SK-N-SH treated with all-trans-retinoic acid at 6 μM for 48 hours (cell line): ENCODE measurements at regions not wholly inside any gene's neighbourhood (a gene's known extent, or its start where the extent isn't known, plus 50 kb on each side); places are given as distances from the start of the nearest gene placed in this dataset.

Experiments used
- ATAC-seq: fragments of 200-7000 bp; cut with Tn5 transposase; 3 replicates; pipeline ENCODE4 v1.9.1; 2020; ENCODE audit warnings: mild to moderate bottlenecking, moderate library complexity
- ARNTL ChIP-seq: fragments of 450-650 bp; formaldehyde crosslinking; IDR thresholded peaks from 2 replicates; pipeline ENCODE4 v1.5.0; 2020; ENCODE audit warnings: low read depth, mild to moderate bottlenecking, moderate library complexity, borderline replicate concordance
- BACH2 ChIP-seq: fragments of 250-450 bp; sonication (Bioruptor Pico); IDR thresholded peaks from 2 replicates; pipeline ENCODE4 v1.9.0; 2021; ENCODE audit warnings: mild to moderate bottlenecking, borderline replicate concordance
- CSDC2 ChIP-seq: fragments of 250-450 bp; sonication (Bioruptor Pico); IDR thresholded peaks from 2 replicates; pipeline ENCODE4 v1.5.0; 2020; ENCODE audit warnings: mild to moderate bottlenecking, moderate library complexity
- ESRRG ChIP-seq: fragments of 250-450 bp; sonication (Bioruptor Pico); IDR thresholded peaks from 2 replicates; pipeline ENCODE4 v1.6.1; 2021; ENCODE audit warnings: mild to moderate bottlenecking
- GLIS3 ChIP-seq: fragments of 250-450 bp; sonication (Bioruptor Pico); IDR thresholded peaks from 2 replicates; pipeline ENCODE4 v1.5.0; 2020; ENCODE audit warnings: mild to moderate bottlenecking, moderate library complexity
- ISL1 ChIP-seq: fragments of 250-450 bp; sonication (Bioruptor Pico); IDR thresholded peaks from 2 replicates; pipeline ENCODE4 v2.1.2; 2022; ENCODE audit warnings: mild to moderate bottlenecking, moderate library complexity
- OSR1 ChIP-seq: fragments of 250-450 bp; sonication (Bioruptor Pico); IDR thresholded peaks from 2 replicates; pipeline ENCODE4 v1.8.0; 2022; ENCODE audit warnings: moderate library complexity, mild to moderate bottlenecking, inconsistent platforms
- POU6F1 ChIP-seq: fragments of 250-450 bp; sonication (Bioruptor Pico); IDR thresholded peaks from 2 replicates; pipeline ENCODE4 v1.8.0; 2021; ENCODE audit warnings: low read depth, mild to moderate bottlenecking, moderate library complexity, borderline replicate concordance
- PPARA ChIP-seq: fragments of 250-450 bp; sonication (Bioruptor Pico); IDR thresholded peaks from 2 replicates; pipeline ENCODE4 v1.5.0; 2020; ENCODE audit warnings: mild to moderate bottlenecking, borderline replicate concordance
- SNAI2 ChIP-seq: fragments of 250-450 bp; sonication (Bioruptor Pico); IDR thresholded peaks from 2 replicates; pipeline ENCODE4 v1.5.0; 2020; ENCODE audit warnings: mild to moderate bottlenecking, moderate library complexity
- TCF4 ChIP-seq: fragments of 250-450 bp; sonication (Bioruptor Pico); IDR thresholded peaks from 2 replicates; pipeline ENCODE4 v1.8.0; 2021; ENCODE audit warnings: mild to moderate bottlenecking, moderate library complexity, borderline replicate concordance
- TOX ChIP-seq: fragments of 250-450 bp; sonication (Bioruptor Pico); IDR thresholded peaks from 2 replicates; pipeline ENCODE4 v1.8.0; 2021; ENCODE audit warnings: mild to moderate bottlenecking, moderate library complexity, borderline replicate concordance
- ZC3H10 ChIP-seq: fragments of 250-450 bp; sonication (Bioruptor Pico); IDR thresholded peaks from 2 replicates; pipeline ENCODE4 v1.5.1; 2021; ENCODE audit warnings: mild to moderate bottlenecking, moderate library complexity
- ZFP30 ChIP-seq: fragments of 450-650 bp; formaldehyde crosslinking; IDR thresholded peaks from 2 replicates; pipeline ENCODE4 v1.5.0; 2022; ENCODE audit warnings: mild to moderate bottlenecking, moderate library complexity
- ZNF565 ChIP-seq: fragments of 450-650 bp; formaldehyde crosslinking; conservative IDR thresholded peaks from 2 replicates; pipeline ENCODE4 v1.5.0; 2020; ENCODE audit warnings: low read depth, mild to moderate bottlenecking, moderate library complexity
- ZNF70 ChIP-seq: fragments of 450-650 bp; formaldehyde crosslinking; IDR thresholded peaks from 2 replicates; pipeline ENCODE4 v1.5.0; 2020; ENCODE audit warnings: mild to moderate bottlenecking, moderate library complexity
- TF ChIP-seq, protein P1 (sequence below): fragments of 250-450 bp; sonication (Bioruptor Pico); IDR thresholded peaks from 2 replicates; pipeline ENCODE4 v1.5.0; 2020; ENCODE audit warnings: mild to moderate bottlenecking, moderate library complexity
- TF ChIP-seq, protein P2 (sequence below): fragments of 250-450 bp; sonication (Bioruptor Pico); IDR thresholded peaks from 2 replicates; pipeline ENCODE4 v1.5.1; 2020; ENCODE audit warnings: low read depth, mild to moderate bottlenecking, moderate library complexity
- TF ChIP-seq, protein P3 (sequence below): fragments of 250-450 bp; sonication (Bioruptor Pico); IDR thresholded peaks from 2 replicates; pipeline ENCODE4 v1.5.1; 2021; ENCODE audit warnings: mild to moderate bottlenecking, moderate library complexity

GRCh38 chr2:4090668-4091630, 387.6 kb downstream of the DCDC2C start:
- TF ChIP-seq ISL1 (CRISPR knock-in tag): no peak
- no peak for TF ChIP-seq SNAI2 (CRISPR knock-in tag)
- TF ChIP-seq, protein P1, sequence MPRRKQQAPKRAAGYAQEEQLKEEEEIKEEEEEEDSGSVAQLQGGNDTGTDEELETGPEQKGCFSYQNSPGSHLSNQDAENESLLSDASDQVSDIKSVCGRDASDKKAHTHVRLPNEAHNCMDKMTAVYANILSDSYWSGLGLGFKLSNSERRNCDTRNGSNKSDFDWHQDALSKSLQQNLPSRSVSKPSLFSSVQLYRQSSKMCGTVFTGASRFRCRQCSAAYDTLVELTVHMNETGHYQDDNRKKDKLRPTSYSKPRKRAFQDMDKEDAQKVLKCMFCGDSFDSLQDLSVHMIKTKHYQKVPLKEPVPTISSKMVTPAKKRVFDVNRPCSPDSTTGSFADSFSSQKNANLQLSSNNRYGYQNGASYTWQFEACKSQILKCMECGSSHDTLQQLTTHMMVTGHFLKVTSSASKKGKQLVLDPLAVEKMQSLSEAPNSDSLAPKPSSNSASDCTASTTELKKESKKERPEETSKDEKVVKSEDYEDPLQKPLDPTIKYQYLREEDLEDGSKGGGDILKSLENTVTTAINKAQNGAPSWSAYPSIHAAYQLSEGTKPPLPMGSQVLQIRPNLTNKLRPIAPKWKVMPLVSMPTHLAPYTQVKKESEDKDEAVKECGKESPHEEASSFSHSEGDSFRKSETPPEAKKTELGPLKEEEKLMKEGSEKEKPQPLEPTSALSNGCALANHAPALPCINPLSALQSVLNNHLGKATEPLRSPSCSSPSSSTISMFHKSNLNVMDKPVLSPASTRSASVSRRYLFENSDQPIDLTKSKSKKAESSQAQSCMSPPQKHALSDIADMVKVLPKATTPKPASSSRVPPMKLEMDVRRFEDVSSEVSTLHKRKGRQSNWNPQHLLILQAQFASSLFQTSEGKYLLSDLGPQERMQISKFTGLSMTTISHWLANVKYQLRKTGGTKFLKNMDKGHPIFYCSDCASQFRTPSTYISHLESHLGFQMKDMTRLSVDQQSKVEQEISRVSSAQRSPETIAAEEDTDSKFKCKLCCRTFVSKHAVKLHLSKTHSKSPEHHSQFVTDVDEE (CRISPR knock-in tag): no peak
- TF ChIP-seq CSDC2 (CRISPR knock-in tag): no peak
- TF ChIP-seq OSR1 (CRISPR knock-in tag): no peak
- TF ChIP-seq ESRRG (CRISPR knock-in tag): no peak
- TF ChIP-seq ZNF70 (CRISPR knock-in tag): no peak
- no peak for TF ChIP-seq ARNTL (CRISPR knock-in tag)
- no peak for TF ChIP-seq PPARA
- TF ChIP-seq, protein P2, sequence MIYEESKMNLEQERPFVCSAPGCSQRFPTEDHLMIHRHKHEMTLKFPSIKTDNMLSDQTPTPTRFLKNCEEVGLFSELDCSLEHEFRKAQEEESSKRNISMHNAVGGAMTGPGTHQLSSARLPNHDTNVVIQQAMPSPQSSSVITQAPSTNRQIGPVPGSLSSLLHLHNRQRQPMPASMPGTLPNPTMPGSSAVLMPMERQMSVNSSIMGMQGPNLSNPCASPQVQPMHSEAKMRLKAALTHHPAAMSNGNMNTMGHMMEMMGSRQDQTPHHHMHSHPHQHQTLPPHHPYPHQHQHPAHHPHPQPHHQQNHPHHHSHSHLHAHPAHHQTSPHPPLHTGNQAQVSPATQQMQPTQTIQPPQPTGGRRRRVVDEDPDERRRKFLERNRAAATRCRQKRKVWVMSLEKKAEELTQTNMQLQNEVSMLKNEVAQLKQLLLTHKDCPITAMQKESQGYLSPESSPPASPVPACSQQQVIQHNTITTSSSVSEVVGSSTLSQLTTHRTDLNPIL: no peak
- TF ChIP-seq TOX (CRISPR knock-in tag): no peak
- no peak for TF ChIP-seq POU6F1
- TF ChIP-seq TCF4 (CRISPR knock-in tag): no peak
- TF ChIP-seq, protein P3, sequence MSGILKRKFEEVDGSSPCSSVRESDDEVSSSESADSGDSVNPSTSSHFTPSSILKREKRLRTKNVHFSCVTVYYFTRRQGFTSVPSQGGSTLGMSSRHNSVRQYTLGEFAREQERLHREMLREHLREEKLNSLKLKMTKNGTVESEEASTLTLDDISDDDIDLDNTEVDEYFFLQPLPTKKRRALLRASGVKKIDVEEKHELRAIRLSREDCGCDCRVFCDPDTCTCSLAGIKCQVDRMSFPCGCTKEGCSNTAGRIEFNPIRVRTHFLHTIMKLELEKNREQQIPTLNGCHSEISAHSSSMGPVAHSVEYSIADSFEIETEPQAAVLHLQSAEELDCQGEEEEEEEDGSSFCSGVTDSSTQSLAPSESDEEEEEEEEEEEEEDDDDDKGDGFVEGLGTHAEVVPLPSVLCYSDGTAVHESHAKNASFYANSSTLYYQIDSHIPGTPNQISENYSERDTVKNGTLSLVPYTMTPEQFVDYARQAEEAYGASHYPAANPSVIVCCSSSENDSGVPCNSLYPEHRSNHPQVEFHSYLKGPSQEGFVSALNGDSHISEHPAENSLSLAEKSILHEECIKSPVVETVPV (CRISPR knock-in tag): no peak
- TF ChIP-seq ZNF565 (CRISPR knock-in tag): no peak
- no peak for TF ChIP-seq ZFP30 (CRISPR knock-in tag)
- TF ChIP-seq GLIS3 (CRISPR knock-in tag): no peak
- TF ChIP-seq ZC3H10: no peak
- no peak for ATAC-seq

DNA sequence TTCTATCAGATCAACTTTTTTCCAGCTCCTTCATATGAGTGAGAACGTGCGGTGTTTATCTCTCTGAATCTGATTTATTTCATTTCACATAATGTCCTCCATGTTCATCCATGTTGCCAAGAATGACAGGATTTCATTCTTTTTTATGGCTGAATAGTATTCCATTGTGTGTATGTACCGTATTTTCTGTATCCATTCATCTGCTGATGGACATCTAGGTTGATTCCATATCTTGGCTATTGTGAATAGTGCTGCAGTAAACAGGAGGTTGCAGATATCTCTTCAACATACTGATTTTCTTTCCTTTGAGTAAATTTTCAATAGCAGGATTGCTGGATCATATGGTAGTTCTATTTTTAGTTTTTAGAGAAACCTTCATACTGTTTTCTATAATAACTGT, 388.5 kb downstream of the DCDC2C start:
- TF ChIP-seq, protein P2: no peak
- TF ChIP-seq POU6F1 (no peak), ARNTL (CRISPR knock-in tag) (no peak), BACH2 (CRISPR knock-in tag) (no peak), TOX (CRISPR knock-in tag) (no peak)
- ATAC-seq: no peak

- no peak for TF ChIP-seq ZC3H10
- ATAC-seq: no peak
Observed at GRCh38 chr2:4094743-4095142, 391.4 kb downstream of the DCDC2C start.
